Neural progenitor cell (in vitro differentiated cells): ENCODE measurements at regions not wholly inside any gene's neighbourhood (a gene's known extent, or its start where the extent isn't known, plus 50 kb on each side); places are given as distances from the start of the nearest gene placed in this dataset.

Source experiments
- DNase-seq: peaks from one replicate; pipeline ENCODE4 v3.0.0-alpha.2; 2016; ENCODE audit warnings: low spot score
- H2AFZ ChIP-seq: fragments of 200-600 bp; sonication (generic); replicated peaks from 2 replicates; pipeline ENCODE4 v1.6.1; 2016; ENCODE audit warnings: antibody characterized with exemption
- H3F3A ChIP-seq: fragments of 200-600 bp; sonication (generic); 2 replicates; pipeline ENCODE4 v1.6.1; 2016; ENCODE audit warnings: antibody characterized with exemption, low read depth
- H3K27ac ChIP-seq: fragments of 200-600 bp; sonication (generic); 2 replicates; pipeline ENCODE4 v1.5.1; 2016; ENCODE audit warnings: mild to moderate bottlenecking
- H3K27me3 ChIP-seq: fragments of 200-600 bp; sonication (generic); 2 replicates; pipeline ENCODE4 v1.6.1; 2016; ENCODE audit warnings: mild to moderate bottlenecking, moderate library complexity
- H3K36me3 ChIP-seq: fragments of 200-600 bp; sonication (generic); 2 replicates; pipeline ENCODE4 v1.5.1; 2016
- H3K4me1 ChIP-seq: fragments of 200-600 bp; sonication (generic); 2 replicates; pipeline ENCODE4 v1.6.1; 2016; ENCODE audit warnings: mixed run types
- H3K4me2 ChIP-seq: fragments of 200-600 bp; sonication (generic); 2 replicates; pipeline ENCODE4 v1.6.1; 2016
- H3K4me3 ChIP-seq: fragments of 200-600 bp; sonication (generic); 2 replicates; pipeline ENCODE4 v1.5.1; 2016
- H3K79me2 ChIP-seq: fragments of 200-600 bp; sonication (generic); 2 replicates; pipeline ENCODE4 v1.6.1; 2016; ENCODE audit warnings: low read depth
- H3K9ac ChIP-seq: fragments of 200-600 bp; sonication (generic); 2 replicates; pipeline ENCODE4 v1.6.1; 2016
- H3K9me3 ChIP-seq: fragments of 200-600 bp; sonication (generic); 2 replicates; pipeline ENCODE4 v1.5.1; 2016; ENCODE audit warnings: low read depth
- H4K20me1 ChIP-seq: fragments of 200-600 bp; sonication (generic); 2 replicates; pipeline ENCODE4 v1.6.1; 2016; ENCODE audit warnings: low read depth
- H3K27ac Mint-ChIP-seq: 3 replicates; pipeline ENCODE4 v1.8.0; 2021; ENCODE audit warnings: mixed read lengths
- H3K27me3 Mint-ChIP-seq: 2 replicates; pipeline ENCODE4 v1.8.0; 2022; ENCODE audit warnings: low read depth, mild to moderate bottlenecking, inconsistent platforms, moderate library complexity, mixed read lengths; ENCODE audit not compliant: insufficient read depth
- H3K36me3 Mint-ChIP-seq: 3 replicates; pipeline ENCODE4 v1.8.0; 2021; ENCODE audit warnings: mixed read lengths
- H3K4me1 Mint-ChIP-seq: 3 replicates; pipeline ENCODE4 v1.8.0; 2021; ENCODE audit warnings: mixed read lengths
- H3K4me3 Mint-ChIP-seq: 3 replicates; pipeline ENCODE4 v1.8.0; 2021; ENCODE audit warnings: mild to moderate bottlenecking, moderate library complexity, mixed read lengths
- H3K9me3 Mint-ChIP-seq: 3 replicates; pipeline ENCODE4 v1.8.0; 2020; ENCODE audit warnings: mixed read lengths
- CTCF ChIP-seq: fragments of 200-600 bp; sonication (generic); IDR thresholded peaks from 2 replicates; pipeline ENCODE4 v1.5.1; 2017; ENCODE audit warnings: antibody characterized with exemption, mild to moderate bottlenecking
- EZH2 ChIP-seq: fragments of 200-600 bp; sonication (generic); IDR thresholded peaks from 2 replicates; pipeline ENCODE4 v1.6.1; 2017; ENCODE audit warnings: antibody characterized with exemption, mild to moderate bottlenecking, moderate library complexity
- EZH2phosphoT487 ChIP-seq: fragments of 200-600 bp; sonication (generic); IDR thresholded peaks from 2 replicates; pipeline ENCODE4 v1.6.1; 2017; ENCODE audit warnings: antibody characterized with exemption

GRCh38 chr15:35184646-35185045 lies 99.6 kb upstream of the NANOGP8 start:
- H3K27me3 Mint-ChIP-seq = peaks cover 3% of the 10 kb centered on the region
- Histone ChIP-seq H3K9ac (no peak overlapping the region), H3K36me3 (no peaks in the 10 kb centered on the region), H3F3A (peaks cover 29% of the 10 kb centered on the region), H4K20me1 (peaks cover 6% of the 10 kb centered on the region), H3K4me2 (peak overlapping the region; percentile 61), H3K4me3 (no peak overlapping the region), H2AFZ (no peak overlapping the region), H3K27me3 (no peaks in the 10 kb centered on the region), H3K4me1 (peaks cover 33% of the 10 kb centered on the region), H3K9me3 (no peaks in the 10 kb centered on the region), H3K27ac (no peak overlapping the region), H3K79me2 (no peaks in the 10 kb centered on the region)
- peaks cover 47% of the 10 kb centered on the region for H3K4me1 Mint-ChIP-seq
- peaks cover 2% of the 10 kb centered on the region for H3K36me3 Mint-ChIP-seq
- H3K4me3 Mint-ChIP-seq = no peak overlapping the region
- H3K9me3 Mint-ChIP-seq = peaks cover 13% of the 10 kb centered on the region
- H3K27ac Mint-ChIP-seq = no peak overlapping the region
- TF ChIP-seq EZH2 (no peak), CTCF (no peak), EZH2phosphoT487 (no peak)
- no peak for DNase-seq

GRCh38 chr15:35182841-35183479 lies 97.9 kb upstream of the NANOGP8 start:
- Histone ChIP-seq H3K27ac (no peak overlapping the region), H2AFZ (no peak overlapping the region), H3K4me1 (peaks cover 30% of the 10 kb centered on the region), H3K4me2 (peak overlapping the region; percentile 61), H3K9me3 (no peaks in the 10 kb centered on the region), H3K9ac (no peak overlapping the region), H3K79me2 (no peaks in the 10 kb centered on the region), H4K20me1 (peaks cover 6% of the 10 kb centered on the region), H3F3A (peaks cover 29% of the 10 kb centered on the region), H3K27me3 (no peaks in the 10 kb centered on the region), H3K4me3 (peak overlapping the region; percentile 8), H3K36me3 (no peaks in the 10 kb centered on the region)
- peak; percentile 32 for TF ChIP-seq CTCF
- no peak for TF ChIP-seq EZH2
- no peak for TF ChIP-seq EZH2phosphoT487
- Mint-ChIP-seq H3K27ac (no peak overlapping the region), H3K9me3 (peaks cover 2% of the 10 kb centered on the region), H3K4me3 (peak overlapping the region; percentile 29), H3K4me1 (peaks cover 45% of the 10 kb centered on the region), H3K36me3 (no peaks in the 10 kb centered on the region), H3K27me3 (peaks cover 3% of the 10 kb centered on the region)
- DNase-seq = peak; percentile 82

GRCh38 chr15:35181538-35181937 lies 96.4 kb upstream of the NANOGP8 start:
- H3K4me3 Mint-ChIP-seq = no peak overlapping the region
- no peak for TF ChIP-seq EZH2
- TF ChIP-seq CTCF = no peak
- TF ChIP-seq EZH2phosphoT487 = no peak
- no peaks in the 10 kb centered on the region for H3K27me3 ChIP-seq
- no peak overlapping the region for H3K27ac Mint-ChIP-seq
- peaks cover 6% of the 10 kb centered on the region for H4K20me1 ChIP-seq
- peaks cover 45% of the 10 kb centered on the region for H3K4me1 Mint-ChIP-seq
- no peak overlapping the region for H3K4me3 ChIP-seq
- peaks cover 30% of the 10 kb centered on the region for H3K4me1 ChIP-seq
- H3K9me3 ChIP-seq = no peaks in the 10 kb centered on the region
- peaks cover 3% of the 10 kb centered on the region for H3K27me3 Mint-ChIP-seq
- DNase-seq = no peak
- no peaks in the 10 kb centered on the region for H3K79me2 ChIP-seq
- peaks cover 29% of the 10 kb centered on the region for H3F3A ChIP-seq
- no peaks in the 10 kb centered on the region for H3K9me3 Mint-ChIP-seq
- H3K36me3 Mint-ChIP-seq = no peaks in the 10 kb centered on the region
- no peaks in the 10 kb centered on the region for H3K36me3 ChIP-seq
- no peak overlapping the region for H3K9ac ChIP-seq
- H3K27ac ChIP-seq = no peak overlapping the region
- no peak overlapping the region for H3K4me2 ChIP-seq
- H2AFZ ChIP-seq = no peak overlapping the region
